ENCODE measurements at regions not wholly inside any gene's neighbourhood (a gene's known extent, or its start where the extent isn't known, plus 50 kb on each side); places are given as distances from the start of the nearest gene placed in this dataset.

GRCh38 chrX:131621650-131622049, 77.8 kb downstream of the OR13H1 start:
- Mint-ChIP-seq H3K4me3 (no peak overlapping the region), H3K27me3 (peaks cover 11% of the 10 kb centered on the region), H3K27ac (no peak overlapping the region), H3K4me1 (ENCODE audit: low read depth) (no peaks in the 10 kb centered on the region), H3K36me3 (ENCODE audit: low read depth) (no peaks in the 10 kb centered on the region), H3K9me3 (no peaks in the 10 kb centered on the region)
- ChIA-PET POLR2A (no interaction called here), CTCF (interaction anchor here (2.5 kb wide), 1 partner anchor 12 kb away, joined by 8 read pairs; no protein-coding TSS in a partner anchor)
- no peak overlapping the region for H3K27ac ChIP-seq (ENCODE audit: low read depth in 1 of 2, low read length in 2 of 2)
- TF ChIP-seq CTCF (IDR thresholded peaks at IDR 0.05): no peak
- H3K4me3 ChIP-seq (ENCODE audit: low read length): no peak overlapping the region
- ATAC-seq (ENCODE audit: poor library complexity): no peak
- no peaks in the 10 kb centered on the region for H3K4me1 ChIP-seq (ENCODE audit: insufficient read depth, low read length)
- no peak for DNase-seq
- intact Hi-C loops (cut with DNase I, micrococcal nuclease): no loop called here
- H3K9me3 ChIP-seq (ENCODE audit: control insufficient read depth in 1 of 2, insufficient read depth in 1 of 2, low read length in 2 of 2): no peaks in the 10 kb centered on the region
- H3K27me3 ChIP-seq (ENCODE audit: control insufficient read depth in 1 of 2, insufficient read depth in 2 of 2, low read length in 2 of 2): no peaks in the 10 kb centered on the region
- H3K36me3 ChIP-seq (ENCODE audit: insufficient read depth, low read length): no peaks in the 10 kb centered on the region

- H3K27ac Mint-ChIP-seq: no peak overlapping the region
- intact Hi-C loops (cut with DNase I, micrococcal nuclease): no loop called here
- ATAC-seq (ENCODE audit: poor library complexity): no peak
- POLR2A ChIA-PET: no interaction called here
- Histone ChIP-seq H3K4me3 (ENCODE audit: low read length) (no peak overlapping the region), H3K36me3 (ENCODE audit: insufficient read depth, low read length) (no peaks in the 10 kb centered on the region), H3K4me1 (ENCODE audit: insufficient read depth, low read length) (no peaks in the 10 kb centered on the region), H3K9me3 (ENCODE audit: control insufficient read depth in 1 of 2, insufficient read depth in 1 of 2, low read length in 2 of 2) (no peaks in the 10 kb centered on the region), H3K27me3 (ENCODE audit: control insufficient read depth in 1 of 2, insufficient read depth in 2 of 2, low read length in 2 of 2) (no peaks in the 10 kb centered on the region), H3K27ac (ENCODE audit: low read depth in 1 of 2, low read length in 2 of 2) (no peak overlapping the region)
- H3K4me3 Mint-ChIP-seq: no peak overlapping the region
- H3K9me3 Mint-ChIP-seq: no peaks in the 10 kb centered on the region
- no peaks in the 10 kb centered on the region for H3K36me3 Mint-ChIP-seq (ENCODE audit: low read depth)
- no peak for TF ChIP-seq CTCF (IDR thresholded peaks at IDR 0.05)
- DNase-seq: no peak
- H3K27me3 Mint-ChIP-seq: peaks cover 25% of the 10 kb centered on the region
- H3K4me1 Mint-ChIP-seq (ENCODE audit: low read depth): no peaks in the 10 kb centered on the region
- CTCF ChIA-PET: no interaction called here
These were observed 82.9 kb downstream of the OR13H1 start for GRCh38 chrX:131626681-131627296.

- H3K36me3 Mint-ChIP-seq (ENCODE audit: low read depth): no peaks in the 10 kb centered on the region
- no peaks in the 10 kb centered on the region for H3K4me1 Mint-ChIP-seq (ENCODE audit: low read depth)
- intact Hi-C loops (cut with DNase I, micrococcal nuclease): loop anchor here in 1 of 2 experiments (5.0 kb wide), 1 partner anchor 653 kb away; no protein-coding TSS in a partner anchor
- Histone ChIP-seq H3K27me3 (ENCODE audit: control insufficient read depth in 1 of 2, insufficient read depth in 2 of 2, low read length in 2 of 2) (no peaks in the 10 kb centered on the region), H3K4me1 (ENCODE audit: insufficient read depth, low read length) (no peaks in the 10 kb centered on the region), H3K36me3 (ENCODE audit: insufficient read depth, low read length) (no peaks in the 10 kb centered on the region), H3K27ac (ENCODE audit: low read depth in 1 of 2, low read length in 2 of 2) (no peak overlapping the region), H3K4me3 (ENCODE audit: low read length) (no peak overlapping the region), H3K9me3 (ENCODE audit: control insufficient read depth in 1 of 2, insufficient read depth in 1 of 2, low read length in 2 of 2) (no peaks in the 10 kb centered on the region)
- CTCF ChIA-PET: no interaction called here
- no peak for TF ChIP-seq CTCF (IDR thresholded peaks at IDR 0.05)
- ATAC-seq (ENCODE audit: poor library complexity): no peak
- no peak overlapping the region for H3K27ac Mint-ChIP-seq
- POLR2A ChIA-PET: no interaction called here
- H3K4me3 Mint-ChIP-seq: no peak overlapping the region
- H3K27me3 Mint-ChIP-seq: peaks cover 20% of the 10 kb centered on the region
- DNase-seq: no peak
- H3K9me3 Mint-ChIP-seq: no peaks in the 10 kb centered on the region
These were observed 86.7 kb downstream of the OR13H1 start for GRCh38 chrX:131630534-131630933.

Measured in CD4-positive, alpha-beta T cell (primary cell).